Heart left ventricle (tissue), 16 donors: ENCODE measurements at regions not wholly inside any gene's neighbourhood (a gene's known extent, or its start where the extent isn't known, plus 50 kb on each side); places are given as distances from the start of the nearest gene placed in this dataset.

ENCODE experiments used
- ATAC-seq, 4 donors: fragments of 200-7000 bp; cut with Tn5 transposase; one replicate each; pipeline ENCODE4 v1.9.1; 2020 to 2022; ENCODE audit warnings: moderate library complexity in 4 of 4, mild to moderate bottlenecking in 3 of 4, moderate number of reproducible peaks in 1 of 4
- DNase-seq, 5 donors: peaks; one replicate each; pipeline ENCODE4 v3.0.0-alpha.2; 2020
- H3K27ac ChIP-seq, 12 donors: fragments of 200-600 bp; sonication (generic) in 4 of 12; one replicate each; pipeline versions ENCODE4 v1.5.0 to v1.8.0; 2016 to 2022; ENCODE audit warnings: mild to moderate bottlenecking in 2 of 12
- H3K27me3 ChIP-seq, 9 donors: fragments of 200-600 bp; sonication (generic) in 2 of 9; one replicate each; pipeline versions ENCODE4 v1.5.1 to v1.8.0; 2016 to 2022; ENCODE audit warnings: mild to moderate bottlenecking in 3 of 9
- H3K36me3 ChIP-seq, 9 donors: fragments of 200-600 bp; sonication (generic) in 2 of 9; one replicate each; pipeline versions ENCODE4 v1.5.0 to v1.8.0; 2018 to 2022; ENCODE audit warnings: mild to moderate bottlenecking in 2 of 9
- H3K4me1 ChIP-seq, 12 donors: fragments of 200-600 bp; sonication (generic) in 4 of 12; one replicate each; pipeline versions ENCODE4 v1.5.0 to v1.8.0; 2016 to 2022; ENCODE audit warnings: mild to moderate bottlenecking in 3 of 12
- H3K4me3 ChIP-seq, 12 donors: fragments of 200-600 bp; sonication (generic) in 4 of 12; one replicate each; pipeline versions ENCODE4 v1.5.0 to v1.8.0; 2017 to 2022; ENCODE audit warnings: mild to moderate bottlenecking in 9 of 12, moderate library complexity in 4 of 12
- H3K9me3 ChIP-seq, 12 donors: fragments of 200-600 bp; sonication (generic) in 4 of 12; one replicate each; pipeline versions ENCODE4 v1.5.0 to v1.8.0; 2016 to 2022; ENCODE audit warnings: mild to moderate bottlenecking in 1 of 12
- CTCF ChIP-seq, 12 donors: fragments of 200-600 bp; sonication (generic) in 4 of 12; IDR thresholded peaks; one replicate each; pipeline versions ENCODE4 v1.5.0 to v1.8.0; 2018 to 2022; ENCODE audit warnings: antibody characterized with exemption in 12 of 12, mild to moderate bottlenecking in 5 of 12
- POLR2A ChIP-seq, 2 donors: fragments of 450-650 bp; IDR thresholded peaks; one replicate each; pipeline ENCODE4 v1.6.1; 2017; ENCODE audit warnings: antibody characterized with exemption in 2 of 2, mild to moderate bottlenecking in 2 of 2, moderate library complexity in 2 of 2
- WGBS, 4 donors: extraction: QIAGEN DNeasy Blood & Tissue Kit in 2 of 4; methylation state at CpG; one replicate each; pipeline versions ENCODE4 v1.1.5 to v1.1.7; 2013 to 2018; 5-methylcytosine and 5-hydroxymethylcytosine counted together
- intact Hi-C, 10 donors: fragments of 100-400 bp; cut with DNase I; formaldehyde crosslinking; loops; one replicate each; pipeline versions ENCODE4 v1.11.1 to v1.14.2; 2022
- donor health status: ischemic (EF 13 %, LVEDD 7.1; RV severe dilation, severe dysfunction).
- donor health status: healthy with polysubstance abuse.
- donor health status: DM: no; HTN: yes; CAD: no.
- donor health status: DM: no; HTN: no; CAD: no.
- donor health status: ischemic (EF 25% LVEDD 6.9; RV normal size, moderate dysfunction).
- donor health status: ischemic (EF 25% LVEDD 5.7; RV mildly dilated, moderate dysfunction).
- donor health status: healthy.
- donor health status: DM: yes; HTN: yes; CAD: no.
- donor health status: ischemic (EF 35%, LVEDD 5.7; RV mildly dilated, moderate dysfunction).
- donor health status: nonischemic (EF 11% LVEDD 7.7; RV severe dilation, severe dysfunction).
- donor health status: DM: yes; HTN: yes; CAD: no.
- donor health status: PGD.
- donor health status: ischemic (EF 29% LVEDD 5.4; RV normal size, mild dysfunction).
- donor health status: nonischemic (EF 23%, LVEDD 6.1; RV moderate dilation, normal function).

GRCh38 chr20:7596541-7596940, 343.7 kb downstream of the HAO1 start:
- Histone ChIP-seq H3K27ac (no peak overlapping the region), H3K4me3 (no peak overlapping the region), H3K9me3 (peaks cover 0 to 10% (median 2%) of the 10 kb centered on the region in 12 donors), H3K27me3 (no peaks in the 10 kb centered on the region), H3K4me1 (no peaks in the 10 kb centered on the region), H3K36me3 (no peaks in the 10 kb centered on the region)
- DNase-seq (no peak), ATAC-seq (no peak)
- TF ChIP-seq CTCF (IDR thresholded peaks at IDR 0.05): no peak
- TF ChIP-seq POLR2A (IDR thresholded peaks at IDR 0.05): no peak
- WGBS, 4 donors: 62 to 73% (median 69%) methylated on average over 3 of the region's 3 CpGs
- intact Hi-C loops: no loop called here

- no peak overlapping the region for H3K4me3 ChIP-seq
- no peak overlapping the region for H3K27ac ChIP-seq
- no peak for DNase-seq
- no peak for TF ChIP-seq CTCF (IDR thresholded peaks at IDR 0.05)
- no peak for TF ChIP-seq POLR2A (IDR thresholded peaks at IDR 0.05)
- WGBS, 4 donors: 75 to 83% (median 80%) methylated on average over 1 of the region's 1 CpG
- no peaks in the 10 kb centered on the region for H3K4me1 ChIP-seq
- intact Hi-C loops: no loop called here
- no peak for ATAC-seq
- no peaks in the 10 kb centered on the region for H3K27me3 ChIP-seq
- no peaks in the 10 kb centered on the region for H3K36me3 ChIP-seq
- H3K9me3 ChIP-seq: peaks cover 0 to 28% (median 0%) of the 10 kb centered on the region in 12 donors
These were observed 338.8 kb downstream of the HAO1 start for GRCh38 chr20:7601431-7601830.

GRCh38 chr20:7606941-7607340, 333.3 kb downstream of the HAO1 start:
- WGBS, 4 donors: 78 to 84% (median 80%) methylated on average over 3 of the region's 3 CpGs
- peaks cover 0 to 16% (median 0%) of the 10 kb centered on the region in 12 donors for H3K9me3 ChIP-seq
- ATAC-seq: no peak
- H3K36me3 ChIP-seq: no peaks in the 10 kb centered on the region
- TF ChIP-seq CTCF (IDR thresholded peaks at IDR 0.05) (no peak), POLR2A (IDR thresholded peaks at IDR 0.05) (no peak)
- H3K4me3 ChIP-seq: no peak overlapping the region
- no peak overlapping the region for H3K27ac ChIP-seq
- intact Hi-C loops: no loop called here
- no peaks in the 10 kb centered on the region for H3K4me1 ChIP-seq
- H3K27me3 ChIP-seq: no peaks in the 10 kb centered on the region
- no peak for DNase-seq

GRCh38 chr20:7608250-7608649, 332.0 kb downstream of the HAO1 start:
- DNase-seq: no peak
- Histone ChIP-seq H3K4me3 (no peak overlapping the region), H3K36me3 (no peaks in the 10 kb centered on the region), H3K4me1 (no peaks in the 10 kb centered on the region), H3K27ac (no peak overlapping the region), H3K9me3 (peaks cover 0 to 14% (median 0%) of the 10 kb centered on the region in 12 donors), H3K27me3 (no peaks in the 10 kb centered on the region)
- intact Hi-C loops: no loop called here
- no peak for ATAC-seq
- 1 to 5% (median 3%) methylated on average over 2 of the region's 2 CpGs for WGBS, 4 donors
- TF ChIP-seq CTCF (IDR thresholded peaks at IDR 0.05) (no peak), POLR2A (IDR thresholded peaks at IDR 0.05) (no peak)
